Endothelial cell of umbilical vein (primary cell): ENCODE measurements at regions not wholly inside any gene's neighbourhood (a gene's known extent, or its start where the extent isn't known, plus 50 kb on each side); places are given as distances from the start of the nearest gene placed in this dataset.

Experiments
- CTCF ChIP-seq, 2 donors: IDR thresholded peaks; 1 replicate in 1 of 2; 2 replicates in 1 of 2; pipeline ENCODE4 v1.5.1; 2011; ENCODE audit warnings: low read length in 2 of 2, mild to moderate bottlenecking in 2 of 2, moderate library complexity in 2 of 2, control low read depth in 1 of 2, inconsistent platforms in 1 of 2, low read depth in 1 of 2; ENCODE audit not compliant: insufficient read depth in 1 of 2; ENCODE audit errors: extremely low read depth in 1 of 2
- EZH2 ChIP-seq: IDR thresholded peaks from 2 replicates; pipeline ENCODE4 v1.6.1; 2012; ENCODE audit warnings: borderline replicate concordance, low read depth, mild to moderate bottlenecking, moderate library complexity, low read length, inconsistent platforms; ENCODE audit not compliant: severe bottlenecking
- GATA2 ChIP-seq: IDR thresholded peaks from 2 replicates; pipeline ENCODE4 v1.7.0; 2011; ENCODE audit warnings: low read depth, mild to moderate bottlenecking, moderate library complexity, mixed read lengths, low read length; ENCODE audit not compliant: insufficient read length, insufficient read depth
- JUN ChIP-seq: IDR thresholded peaks from 2 replicates; pipeline ENCODE4 v1.6.1; 2011; ENCODE audit warnings: borderline replicate concordance, low read depth; ENCODE audit not compliant: insufficient read length, insufficient read depth
- MAX ChIP-seq: IDR thresholded peaks from 2 replicates; pipeline ENCODE4 v1.6.1; 2011; ENCODE audit not compliant: insufficient read depth, insufficient read length
- POLR2A ChIP-seq: IDR thresholded peaks from 2 replicates; pipeline ENCODE4 v1.6.1; 2012; ENCODE audit warnings: low read depth, mild to moderate bottlenecking, control low read depth, low read length
- POLR2AphosphoS5 ChIP-seq: IDR thresholded peaks from 2 replicates; pipeline ENCODE4 v1.6.1; 2012; ENCODE audit warnings: low read depth, mild to moderate bottlenecking, control low read depth, low read length, moderate library complexity; ENCODE audit not compliant: insufficient read depth

- TF ChIP-seq EZH2 (no peak), CTCF (IDR thresholded peaks at IDR 0.05; ENCODE audit: extremely low read depth in 1 of 2, insufficient read depth in 1 of 2, low read depth in 1 of 2, low read length in 2 of 2) (no peak), POLR2AphosphoS5 (no peak), POLR2A (no peak), JUN (no peak), MAX (no peak), GATA2 (no peak)
Measured at GRCh38 chr12:74818412-74818811, 280.8 kb downstream of the ATXN7L3B start.
